HG03460 (cell line): ENCODE measurements at regions not wholly inside any gene's neighbourhood (a gene's known extent, or its start where the extent isn't known, plus 50 kb on each side); places are given as distances from the start of the nearest gene placed in this dataset.

ENCODE experiments used
- ATAC-seq: cut with Tn5 transposase; IDR thresholded peaks from one replicate; pipeline ENCODE4 v1.9.1; 2021; ENCODE audit not compliant: unreplicated experiment

DNA sequence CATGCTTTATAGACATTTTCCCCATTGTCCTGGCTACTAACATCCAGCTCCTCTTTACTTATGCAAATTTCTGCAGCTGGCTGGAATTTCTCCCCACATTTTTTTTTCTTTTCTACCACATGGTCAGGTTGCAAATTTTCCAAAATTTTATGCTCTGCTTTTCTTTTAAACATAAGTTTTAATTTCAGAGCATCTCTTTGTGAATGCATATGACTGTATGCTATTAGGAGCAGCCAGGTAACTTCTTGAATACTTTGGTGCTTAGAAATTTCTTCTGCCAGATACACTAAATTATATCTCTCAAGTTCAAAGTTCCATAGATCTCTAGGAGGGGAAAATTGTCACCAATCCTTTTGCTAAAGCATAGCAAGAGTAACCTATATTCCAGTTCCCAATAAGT is 365.9 kb downstream of the LRFN5 start:
- ATAC-seq: no peak

DNA sequence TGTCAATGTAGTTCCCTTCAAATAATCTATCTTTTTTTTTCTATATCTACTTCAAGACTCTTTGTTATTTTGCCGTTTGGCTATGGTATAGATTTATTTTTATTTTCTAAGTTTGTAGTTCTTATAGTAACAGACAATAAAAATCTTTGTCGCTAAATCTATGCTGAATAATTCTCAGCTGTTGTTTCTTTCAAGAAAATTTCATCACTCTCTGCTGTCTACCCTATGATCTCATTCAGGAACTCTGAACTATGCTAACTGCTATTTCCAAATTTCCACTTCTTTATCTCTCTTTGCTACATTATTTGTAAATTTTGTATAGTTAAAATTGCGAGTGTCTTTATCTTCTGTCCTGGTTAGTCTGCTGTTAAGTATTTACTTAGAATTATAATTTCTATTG is 353.6 kb downstream of the LRFN5 start:
- no peak for ATAC-seq

DNA sequence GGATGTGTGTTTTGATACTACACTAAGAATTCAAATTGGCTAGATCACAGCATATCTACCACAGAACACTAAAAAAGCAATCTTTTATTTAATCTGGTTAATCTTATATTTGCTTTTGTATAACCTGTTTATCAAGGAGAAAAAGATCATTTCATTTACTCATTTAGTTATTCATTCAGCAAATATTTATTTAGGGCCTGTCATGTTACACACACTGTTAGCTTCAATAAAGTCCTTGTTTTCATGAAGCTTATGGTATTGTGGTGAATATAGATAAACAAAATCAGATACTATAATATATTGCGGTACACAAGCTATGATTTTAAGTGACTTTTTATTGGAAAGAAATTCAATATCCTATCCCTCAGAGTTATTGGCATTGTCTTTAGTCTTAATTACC is 350.8 kb downstream of the LRFN5 start:
- no peak for ATAC-seq
